Body of pancreas (tissue), 4 donors: ENCODE measurements at regions not wholly inside any gene's neighbourhood (a gene's known extent, or its start where the extent isn't known, plus 50 kb on each side); places are given as distances from the start of the nearest gene placed in this dataset.

ENCODE experiments used
- POLR2A ChIP-seq, 3 donors: fragments of 450-650 bp; IDR thresholded peaks; one replicate each; pipeline ENCODE4 v1.6.1; 2016; ENCODE audit warnings: antibody characterized with exemption in 3 of 3, mild to moderate bottlenecking in 2 of 3
- TF ChIP-seq, protein P1 (sequence below), 7 experiments: fragments of 450-650 bp in 4 of 7; fragments of 200-600 bp in 3 of 7; sonication (generic) in 3 of 7; IDR thresholded peaks; one replicate each; pipeline ENCODE4 v1.5.1; 2016 to 2019; ENCODE audit warnings: antibody characterized with exemption in 7 of 7

DNA sequence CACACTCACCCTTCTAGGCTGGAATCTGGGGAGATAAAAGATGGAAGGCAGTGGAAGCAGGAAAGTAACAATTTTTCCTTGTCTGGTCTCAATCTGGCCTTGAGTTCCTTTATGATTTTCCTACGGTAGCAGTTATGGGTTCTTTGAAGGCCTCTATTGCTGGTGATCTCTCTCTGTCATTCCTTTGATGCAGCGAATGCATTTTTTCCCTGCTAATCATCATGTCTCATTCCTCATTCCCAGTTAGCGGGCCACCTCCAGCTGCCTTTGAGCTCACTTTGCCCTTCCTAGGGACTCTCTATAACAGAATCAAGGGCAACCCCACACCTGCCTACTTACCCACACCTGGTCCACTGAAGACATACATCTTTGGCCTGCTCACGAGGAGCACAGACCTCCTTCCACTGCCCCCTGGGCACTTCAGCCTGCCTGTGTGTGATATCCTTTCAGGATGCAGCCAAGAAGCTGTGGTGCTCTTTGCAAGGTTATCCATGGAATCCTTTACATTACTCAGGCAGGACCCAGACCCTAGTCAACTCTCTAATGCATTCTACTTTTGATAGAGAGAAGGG is 191.7 kb downstream of the DRD1 start:
- TF ChIP-seq POLR2A (IDR thresholded peaks at IDR 0.05), result no peak
- TF ChIP-seq, protein P1, sequence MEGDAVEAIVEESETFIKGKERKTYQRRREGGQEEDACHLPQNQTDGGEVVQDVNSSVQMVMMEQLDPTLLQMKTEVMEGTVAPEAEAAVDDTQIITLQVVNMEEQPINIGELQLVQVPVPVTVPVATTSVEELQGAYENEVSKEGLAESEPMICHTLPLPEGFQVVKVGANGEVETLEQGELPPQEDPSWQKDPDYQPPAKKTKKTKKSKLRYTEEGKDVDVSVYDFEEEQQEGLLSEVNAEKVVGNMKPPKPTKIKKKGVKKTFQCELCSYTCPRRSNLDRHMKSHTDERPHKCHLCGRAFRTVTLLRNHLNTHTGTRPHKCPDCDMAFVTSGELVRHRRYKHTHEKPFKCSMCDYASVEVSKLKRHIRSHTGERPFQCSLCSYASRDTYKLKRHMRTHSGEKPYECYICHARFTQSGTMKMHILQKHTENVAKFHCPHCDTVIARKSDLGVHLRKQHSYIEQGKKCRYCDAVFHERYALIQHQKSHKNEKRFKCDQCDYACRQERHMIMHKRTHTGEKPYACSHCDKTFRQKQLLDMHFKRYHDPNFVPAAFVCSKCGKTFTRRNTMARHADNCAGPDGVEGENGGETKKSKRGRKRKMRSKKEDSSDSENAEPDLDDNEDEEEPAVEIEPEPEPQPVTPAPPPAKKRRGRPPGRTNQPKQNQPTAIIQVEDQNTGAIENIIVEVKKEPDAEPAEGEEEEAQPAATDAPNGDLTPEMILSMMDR (IDR thresholded peaks at IDR 0.05), result no peak
